ENCODE measurements at regions not wholly inside any gene's neighbourhood (a gene's known extent, or its start where the extent isn't known, plus 50 kb on each side); places are given as distances from the start of the nearest gene placed in this dataset.

DNA sequence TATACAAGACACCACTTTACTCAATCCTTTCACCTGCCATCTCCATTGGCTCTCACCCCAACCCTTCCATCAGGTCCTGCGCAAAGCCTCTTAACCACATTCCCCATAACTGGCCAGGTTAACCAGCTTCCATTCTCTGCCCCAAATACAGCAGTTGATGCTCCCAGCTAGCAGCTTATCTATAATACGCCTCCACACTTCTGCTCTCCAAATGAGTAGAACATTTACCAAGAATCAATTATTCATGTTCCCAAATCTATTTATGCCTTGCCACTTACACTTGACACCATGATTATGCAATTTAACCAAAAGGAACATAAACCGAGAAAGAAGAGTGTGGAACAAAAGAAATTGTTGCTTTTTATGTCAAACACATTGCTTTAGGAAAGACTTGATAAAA, 103.7 kb upstream of the TPM1 start:
- DNase-seq: no peak

DNA sequence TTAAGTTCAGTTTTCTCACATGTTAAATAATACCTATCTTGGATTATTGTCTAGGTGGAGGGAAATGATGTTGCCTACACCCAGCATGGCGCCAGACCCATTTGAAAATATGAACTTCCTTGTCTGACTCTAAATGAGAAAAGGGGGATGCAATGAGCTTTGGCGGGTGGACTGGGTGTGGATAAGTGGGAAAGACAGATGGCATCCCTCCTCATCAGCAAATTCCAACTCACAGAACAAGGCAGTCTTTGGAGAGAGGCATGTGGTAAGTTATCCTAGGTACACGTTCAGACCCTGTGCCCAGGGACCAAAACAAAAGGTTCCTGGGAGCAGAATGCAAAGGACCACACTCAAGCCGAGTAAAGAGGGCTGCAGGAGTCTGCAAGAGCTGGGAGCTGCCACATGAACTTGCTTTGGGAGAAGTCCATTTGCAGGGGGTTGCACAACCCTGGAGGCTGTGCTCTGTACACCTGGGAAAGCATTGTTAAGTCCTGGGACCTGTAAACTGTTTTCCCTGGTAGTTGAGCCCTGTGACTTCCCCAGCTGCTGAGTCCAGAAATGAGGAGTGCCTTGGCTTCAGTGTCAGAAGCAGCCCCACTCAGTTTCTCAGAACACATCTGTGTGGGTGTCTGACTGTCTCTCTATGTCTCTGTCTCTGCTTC, 102.3 kb upstream of the TPM1 start:
- no peak for DNase-seq

DNA sequence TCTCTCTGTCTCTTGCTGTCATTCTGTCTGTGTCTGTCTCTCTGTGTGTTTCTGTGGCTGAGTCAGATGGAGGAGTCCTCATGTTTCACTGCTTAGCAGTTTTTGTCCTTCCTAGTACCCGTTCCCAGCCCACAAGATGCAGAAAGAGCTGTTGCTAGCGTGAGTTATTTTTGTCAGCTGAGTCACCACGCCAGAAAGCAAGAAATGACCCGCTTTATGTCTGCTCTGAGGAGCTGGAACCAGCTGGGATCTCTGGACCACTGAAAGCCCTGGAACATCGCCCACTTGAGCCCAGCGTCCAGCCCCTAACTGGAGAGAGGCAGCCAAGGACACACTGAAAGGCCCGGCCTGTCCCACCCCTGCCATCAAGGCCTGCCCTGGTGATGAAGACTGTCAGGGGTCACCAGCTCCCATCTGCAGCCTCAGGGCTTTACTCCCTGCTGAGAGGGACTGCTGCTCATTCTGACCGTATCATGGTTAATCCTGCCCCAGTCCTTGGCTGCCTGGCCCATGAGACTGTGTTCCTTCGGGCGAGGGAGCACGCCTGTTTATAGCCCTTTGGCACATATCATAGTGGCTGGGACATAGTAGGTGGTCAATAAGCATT, 101.7 kb upstream of the TPM1 start:
- DNase-seq: no peak

DNA sequence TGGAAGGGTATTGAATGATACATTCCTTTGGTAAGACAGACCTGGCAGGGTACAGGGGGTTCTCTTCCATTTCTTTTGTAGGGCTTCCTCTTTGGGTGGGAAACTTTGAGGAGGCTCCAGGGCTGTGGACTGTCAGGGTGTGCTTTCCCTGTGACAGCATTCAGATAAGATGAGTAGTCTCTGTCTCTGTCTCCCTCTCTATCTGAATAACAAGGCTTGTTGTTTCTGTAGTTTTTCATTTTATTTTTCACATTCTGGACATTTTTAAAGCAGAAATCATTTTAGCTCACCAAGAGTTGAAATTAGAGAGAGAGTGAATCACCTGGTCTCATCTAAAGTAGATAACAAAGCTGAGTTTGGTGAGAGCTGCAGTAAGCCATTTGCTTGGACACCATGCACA, 100.8 kb upstream of the TPM1 start:
- no peak for DNase-seq

DNA sequence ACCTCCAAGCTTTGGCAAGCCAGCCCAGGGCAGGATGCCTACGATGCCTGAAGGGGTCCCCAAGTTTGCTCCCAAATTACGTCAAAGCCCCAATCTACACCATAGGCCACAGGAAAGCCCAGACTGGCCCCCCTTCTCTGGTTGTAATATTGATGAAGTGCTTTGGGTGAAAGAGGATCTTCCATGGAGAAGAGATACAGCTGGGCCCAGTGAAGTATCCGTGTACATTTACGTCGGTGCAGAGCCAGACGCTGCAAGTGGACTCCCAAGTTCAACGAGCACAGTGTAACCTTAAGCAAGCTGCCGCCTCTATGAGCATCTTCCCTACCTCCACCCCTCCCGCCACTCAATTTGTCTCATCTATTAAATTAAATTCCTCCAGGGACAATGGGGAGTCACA, 100.1 kb upstream of the TPM1 start:
- no peak for DNase-seq

DNA sequence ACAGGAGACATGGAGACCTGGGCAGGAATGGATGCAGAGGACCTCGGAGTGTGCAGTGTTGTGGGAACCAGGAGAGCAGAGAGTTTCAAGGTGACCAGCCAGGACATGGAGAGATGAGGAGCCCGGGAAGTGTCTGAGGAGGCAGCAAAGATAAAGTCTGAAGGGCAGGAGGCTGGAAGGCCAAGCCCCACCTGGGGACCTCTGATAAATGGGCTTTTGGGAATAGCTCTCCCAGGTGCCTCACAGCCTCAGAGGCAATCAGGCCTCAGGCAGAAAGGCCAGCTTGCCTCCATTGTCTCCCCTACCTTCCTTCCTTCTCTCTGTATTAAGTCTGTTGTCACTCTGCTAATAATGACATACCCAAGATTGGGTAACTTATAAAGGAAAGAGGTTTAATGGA, 97.5 kb upstream of the TPM1 start:
- no peak for DNase-seq

DNA sequence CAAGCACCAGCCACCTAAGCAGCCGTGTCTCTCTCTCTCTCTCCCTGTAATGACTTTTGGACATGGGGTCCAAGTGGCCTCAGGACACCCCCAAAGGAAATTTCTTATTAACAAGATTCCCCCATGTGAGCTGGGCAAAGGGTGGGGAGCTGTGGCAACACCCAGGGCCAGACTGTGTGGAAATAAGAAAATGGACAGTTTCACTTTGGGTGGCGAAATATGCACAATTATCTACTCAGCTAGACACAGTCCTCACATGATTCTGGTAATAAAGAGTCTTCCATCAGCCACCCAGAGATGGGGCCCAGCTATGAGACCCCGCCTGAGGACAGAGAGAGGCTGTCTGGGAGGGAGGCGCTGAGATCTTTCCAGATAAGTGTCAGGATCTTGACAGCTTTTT, 96.8 kb upstream of the TPM1 start:
- no peak for DNase-seq

DNA sequence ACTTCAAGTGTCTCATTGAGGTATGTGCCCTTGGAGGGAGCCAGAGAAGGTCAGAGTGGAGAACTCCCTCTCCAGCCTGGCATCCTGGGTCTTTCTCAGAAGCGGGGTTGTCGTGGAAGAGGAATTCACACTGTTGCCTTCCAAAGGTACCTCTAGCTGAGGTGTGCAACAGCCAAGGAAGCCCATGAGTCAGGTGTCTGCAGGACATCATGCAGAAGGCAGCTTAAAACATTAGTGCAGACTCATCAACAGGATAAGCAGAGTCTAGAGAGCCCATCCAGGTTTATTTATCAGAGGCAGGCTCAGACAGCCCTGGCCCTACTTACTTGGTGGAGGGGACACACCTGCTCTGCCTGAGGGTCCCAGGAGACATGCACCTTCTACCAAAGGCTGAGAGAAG, 95.6 kb upstream of the TPM1 start:
- DNase-seq: no peak

DNA sequence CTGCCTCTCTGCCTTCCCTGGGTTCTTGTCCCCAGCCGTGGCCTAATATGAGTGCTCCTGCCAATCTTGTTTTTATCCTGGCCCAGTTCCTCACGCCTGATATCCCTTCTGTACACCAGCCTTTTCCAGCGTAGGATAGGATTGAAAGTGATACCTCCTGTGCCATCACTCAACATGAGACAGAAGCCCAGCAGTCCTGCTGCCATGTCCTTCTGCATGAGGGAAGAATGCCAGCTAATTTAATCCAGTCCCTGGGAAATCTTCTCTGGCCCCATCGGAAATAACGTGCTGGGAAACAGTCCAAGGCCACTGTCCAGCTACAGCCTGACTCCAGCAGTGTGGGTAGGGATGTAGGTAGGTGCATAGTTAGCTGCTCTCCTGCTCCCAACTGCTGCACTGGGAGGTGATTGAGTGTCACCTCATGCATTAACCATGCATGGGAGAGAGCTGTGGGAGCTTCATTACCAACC, 92.0 kb upstream of the TPM1 start:
- DNase-seq: no peak

DNA sequence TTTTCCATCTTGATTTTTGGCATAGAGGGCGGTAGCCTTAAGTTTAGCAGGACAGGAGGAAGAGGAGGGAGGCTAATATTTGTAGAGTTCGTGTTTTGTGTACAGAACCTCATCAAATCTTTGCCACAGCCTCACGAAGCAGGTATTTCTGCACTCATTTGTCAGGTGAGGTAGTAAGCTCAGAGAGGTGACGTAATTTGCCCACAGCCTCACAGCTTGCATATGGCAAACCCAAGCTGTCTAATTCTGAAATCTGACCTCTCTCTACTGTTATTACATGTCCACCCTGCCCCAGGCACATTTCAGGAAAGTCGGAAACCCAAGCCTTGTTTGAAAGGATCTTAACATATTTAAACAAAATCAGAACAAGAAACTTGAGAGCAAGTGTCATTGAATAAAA, 91.1 kb upstream of the TPM1 start:
- no peak for DNase-seq

DNA sequence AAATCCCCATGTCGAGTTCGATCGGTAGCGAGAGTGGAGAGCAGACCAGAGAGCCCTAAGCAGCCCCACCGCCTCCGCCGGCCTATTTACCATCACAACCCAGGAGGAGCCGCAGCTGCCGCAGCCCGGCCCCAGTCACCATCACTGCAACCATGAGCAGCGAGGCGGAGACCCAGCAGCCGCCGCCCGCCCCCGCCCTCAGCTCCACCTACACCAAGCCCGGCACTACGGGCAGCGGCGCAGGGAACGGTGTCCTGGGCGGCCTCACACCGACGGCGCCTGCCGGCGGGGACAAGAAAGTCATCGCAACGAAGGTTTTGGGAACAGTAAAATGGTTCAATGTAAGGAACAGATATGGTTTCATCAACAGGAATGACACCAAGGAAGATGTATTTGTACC, 89.5 kb upstream of the TPM1 start:
- no peak for DNase-seq

DNA sequence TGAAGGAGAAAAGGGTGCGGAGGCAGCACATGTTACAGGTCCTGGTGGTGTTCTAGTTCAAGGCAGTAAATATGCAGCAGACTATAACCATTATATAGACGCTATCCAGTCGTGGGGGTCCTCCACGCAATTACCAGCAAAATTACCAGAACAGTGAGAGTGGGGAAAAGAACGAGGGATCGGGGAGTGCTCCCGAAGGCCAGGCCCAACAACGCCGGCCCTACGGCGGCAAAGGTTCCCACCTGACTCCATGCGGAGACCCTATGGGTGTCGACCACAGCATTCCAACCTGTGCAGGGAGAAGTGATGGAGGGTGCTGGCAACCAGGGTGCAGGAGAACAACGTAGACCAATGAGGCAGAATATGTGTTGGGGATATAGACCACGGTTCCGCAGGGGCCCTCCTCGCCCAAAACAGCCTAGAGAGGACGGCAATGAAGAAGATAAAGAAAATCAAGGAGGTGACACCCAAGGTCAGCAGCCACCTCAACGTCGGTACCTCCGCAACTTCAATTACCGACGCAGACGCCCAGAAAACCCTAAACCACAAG, 89.0 kb upstream of the TPM1 start:
- DNase-seq: no peak

DNA sequence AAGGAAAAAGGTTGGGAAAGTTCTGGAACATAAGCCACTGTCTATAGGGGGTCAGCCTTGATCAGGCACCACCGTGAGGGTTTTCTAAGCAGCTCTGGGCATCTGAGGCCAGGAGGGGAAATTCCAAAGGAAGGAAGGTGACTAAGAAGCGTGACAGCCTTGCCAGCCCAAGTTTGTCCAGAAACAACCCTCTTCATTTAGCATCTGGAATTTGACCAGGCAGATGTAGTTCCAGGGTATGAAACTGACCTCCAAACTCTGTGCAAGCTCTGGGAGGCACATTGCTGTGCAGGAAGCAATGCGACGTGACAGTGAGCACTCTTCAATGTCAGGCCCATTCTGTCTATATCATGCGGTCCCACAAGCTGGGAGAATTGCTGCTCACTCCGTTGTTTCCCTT, 85.4 kb upstream of the TPM1 start:
- DNase-seq: no peak

DNA sequence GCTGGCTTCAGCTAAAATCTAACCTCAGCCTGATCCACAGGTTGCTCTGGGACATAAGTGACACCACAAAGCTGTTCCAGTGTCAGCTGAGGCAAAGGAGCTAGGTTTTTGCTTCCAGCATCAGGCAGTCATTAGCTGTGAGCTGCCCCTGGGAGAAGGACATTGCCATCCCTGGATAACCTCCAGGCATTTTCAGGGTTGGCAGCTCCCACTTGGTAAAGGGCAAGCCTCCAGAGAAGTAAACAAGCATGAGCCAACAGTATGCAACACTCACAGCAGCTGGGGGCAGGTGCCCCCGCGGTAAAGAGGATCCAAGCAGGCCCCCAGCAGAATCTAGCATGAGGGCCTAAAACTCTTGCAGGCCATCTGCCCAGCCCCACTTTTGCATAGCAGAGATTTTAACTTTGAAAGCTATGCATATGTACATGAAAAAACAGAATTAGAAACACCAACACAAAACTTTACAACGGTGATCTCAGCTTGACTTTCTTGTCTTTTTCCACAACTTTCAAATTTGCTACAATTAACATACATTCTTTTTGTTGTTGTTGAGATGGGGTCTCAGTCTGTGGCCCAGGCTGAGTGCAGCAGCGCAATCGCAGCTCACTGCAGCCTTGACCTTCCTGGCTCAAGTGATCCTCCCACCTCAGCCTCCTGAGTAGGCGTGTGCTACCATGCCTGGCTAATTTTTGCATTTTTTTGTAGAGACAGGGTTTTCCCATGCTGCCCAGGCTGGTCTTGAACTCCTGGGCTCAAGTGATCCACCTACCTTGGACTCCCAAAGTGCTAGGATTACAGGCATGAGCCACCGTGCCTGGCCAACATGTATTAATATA, 83.8 kb upstream of the TPM1 start:
- DNase-seq: no peak

DNA sequence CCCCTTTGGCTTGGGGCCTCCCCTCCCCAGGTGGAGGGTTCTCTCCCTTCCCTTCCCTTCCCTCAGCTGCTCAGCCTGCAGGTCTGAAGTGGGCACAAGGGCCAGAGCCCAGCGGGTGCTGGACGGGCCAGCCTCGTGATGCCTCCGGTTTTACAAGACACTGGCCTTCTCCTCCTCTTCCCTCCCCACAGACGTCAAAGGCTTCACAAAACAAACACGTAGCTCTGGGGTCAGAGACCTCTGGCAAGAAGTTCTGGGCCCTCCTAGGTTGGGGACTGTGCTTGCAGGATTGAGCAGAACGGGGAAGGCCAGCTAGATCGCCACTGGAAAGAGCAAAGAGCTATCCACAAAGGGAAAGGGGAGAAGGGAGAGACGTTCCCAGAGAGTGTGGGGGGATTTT, 81.4 kb upstream of the TPM1 start:
- no peak for DNase-seq

DNA sequence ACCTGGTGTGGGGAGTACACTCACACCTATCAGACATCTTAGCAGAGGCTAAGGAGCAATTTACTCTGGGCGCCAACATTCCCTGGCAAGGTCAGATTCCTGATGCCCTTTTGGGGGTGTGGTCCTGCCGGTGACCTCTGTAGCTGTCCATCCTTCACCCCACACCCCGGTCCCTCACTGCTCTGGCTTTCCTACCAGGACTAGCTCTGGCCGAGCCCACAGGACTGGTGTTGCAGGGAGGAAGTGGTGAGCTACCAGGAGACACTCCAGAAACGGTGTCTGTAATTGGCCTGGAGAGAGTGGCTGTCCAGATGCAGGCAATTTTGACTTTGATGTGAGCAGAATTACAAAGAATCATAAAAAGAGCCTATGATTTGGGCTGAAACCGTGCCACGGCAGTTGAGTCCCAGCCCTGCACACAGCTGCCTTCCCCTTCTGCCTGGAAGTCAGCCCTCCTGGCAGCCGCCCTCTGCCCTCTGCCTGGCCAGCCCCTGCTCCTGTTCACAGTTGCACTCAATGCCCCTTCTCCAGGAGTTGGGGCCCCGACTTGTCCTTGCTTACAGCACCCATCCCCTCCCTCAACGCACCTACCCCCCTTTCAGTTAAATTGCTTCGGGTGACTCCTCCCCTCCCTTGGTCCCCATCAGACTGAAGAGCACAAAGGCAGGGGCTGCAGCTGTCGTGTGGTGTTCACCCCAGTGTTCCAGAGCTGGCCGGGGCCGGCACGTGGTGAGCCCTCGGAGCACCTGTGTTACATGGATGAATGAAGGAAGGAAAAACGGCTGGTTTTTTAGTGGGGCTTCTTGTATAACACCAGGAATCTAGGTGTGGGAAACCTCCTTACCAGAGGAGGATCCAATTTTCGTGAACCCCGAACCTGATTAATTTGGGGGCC, 80.2 kb upstream of the TPM1 start:
- DNase-seq: no peak

DNA sequence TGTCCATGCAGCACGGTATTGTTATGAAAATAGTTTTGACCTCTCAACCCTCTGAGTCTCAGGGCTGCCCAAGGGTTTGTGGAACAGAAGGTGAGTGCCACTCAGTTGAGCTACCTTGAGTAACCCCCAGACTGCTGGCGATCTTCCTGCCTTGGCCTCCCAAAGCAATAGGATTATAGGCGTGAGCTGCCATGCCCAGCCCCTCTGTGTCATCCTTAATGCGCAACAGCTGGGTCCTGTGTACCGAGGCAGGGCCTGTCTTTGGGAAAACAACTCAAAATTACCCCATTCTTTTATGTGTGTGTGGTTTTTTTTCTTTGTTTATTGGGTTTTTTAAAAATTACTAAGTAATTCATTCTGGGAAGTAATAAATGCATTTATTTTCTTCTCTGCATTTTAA, 78.3 kb upstream of the TPM1 start:
- DNase-seq: no peak

DNA sequence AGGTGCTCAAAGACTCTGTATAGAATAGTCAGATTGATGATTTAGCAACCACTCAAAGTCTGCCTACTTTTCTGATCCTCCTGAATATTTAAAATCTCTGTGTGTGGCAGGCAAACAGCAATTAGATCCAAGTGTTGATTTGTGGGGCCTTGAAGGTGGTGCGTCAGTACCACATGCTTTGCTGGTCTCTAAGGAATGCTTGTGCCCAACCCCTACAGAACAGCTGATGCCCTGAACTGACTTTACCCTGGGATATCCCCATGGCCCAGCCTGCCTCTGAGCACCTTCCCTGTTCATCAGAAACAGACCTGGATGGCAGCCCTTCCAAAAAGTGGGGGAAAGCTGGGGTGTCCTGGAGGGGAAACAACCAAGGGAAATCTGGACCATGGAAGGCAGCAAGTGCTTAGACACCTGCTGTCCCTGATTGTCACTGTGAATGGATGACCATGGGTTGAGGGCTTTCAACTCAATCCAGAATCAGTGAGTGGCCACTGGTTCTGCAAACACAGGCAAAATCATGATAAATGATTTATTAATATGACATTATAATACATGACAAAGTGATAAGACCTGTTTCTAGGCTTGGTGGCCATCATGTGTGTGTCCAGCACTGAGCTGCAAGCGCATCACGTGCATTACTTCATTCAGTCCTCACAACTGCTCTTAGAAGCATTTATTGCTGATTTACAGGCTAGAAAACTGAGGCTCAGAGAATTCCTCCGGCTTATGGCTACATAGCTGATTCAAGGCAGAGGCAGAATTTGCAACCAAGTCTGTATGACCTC, 76.1 kb upstream of the TPM1 start:
- DNase-seq: no peak

DNA sequence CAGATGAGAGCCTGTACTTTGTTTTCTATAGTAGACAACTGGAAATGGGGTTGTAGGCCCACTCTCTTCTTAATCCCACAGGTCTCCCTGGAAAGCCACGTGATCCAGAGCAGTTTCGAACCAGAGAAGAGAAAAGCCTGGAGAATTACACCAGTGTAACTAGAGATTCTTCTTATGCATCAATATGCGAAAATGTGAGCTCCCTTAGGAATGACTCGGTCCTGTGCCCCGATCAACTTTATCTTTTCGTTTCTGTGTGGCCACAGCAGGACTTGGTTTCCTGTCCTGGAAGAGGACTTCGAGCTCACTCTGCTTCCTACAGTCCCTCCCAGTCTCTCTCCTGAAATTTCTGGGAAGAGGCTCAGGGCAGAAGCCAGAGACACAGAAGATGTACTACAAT, 73.8 kb upstream of the TPM1 start:
- no peak for DNase-seq

DNA sequence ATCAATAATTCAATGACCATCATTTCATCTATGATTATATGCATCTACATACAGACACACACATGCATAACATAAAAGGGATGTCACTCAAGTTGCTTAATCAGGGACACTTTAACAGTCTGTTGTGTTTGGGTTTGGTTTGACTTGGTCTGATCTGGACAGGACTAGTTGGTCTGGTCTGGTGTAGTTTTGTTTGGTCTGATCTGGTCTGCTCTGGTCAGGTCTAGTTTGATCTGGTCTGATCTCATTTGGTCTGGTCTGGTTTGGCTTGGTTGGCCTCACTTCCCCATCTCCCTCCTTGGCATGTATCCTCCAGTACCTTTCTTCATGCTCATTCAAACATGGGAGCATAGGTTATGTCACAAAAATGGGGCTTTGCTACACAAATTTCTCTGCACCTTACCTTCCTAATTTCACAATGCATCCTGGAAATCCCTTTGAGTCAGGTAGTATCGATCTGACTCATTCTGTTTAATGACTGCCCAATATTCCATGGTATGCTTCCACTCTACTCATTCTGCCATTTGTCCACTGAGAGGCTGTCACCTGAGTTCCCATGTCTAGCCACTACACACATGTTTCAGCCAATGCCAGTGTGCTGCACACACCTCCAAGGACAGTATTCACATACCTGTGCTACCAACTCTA, 73.0 kb upstream of the TPM1 start:
- no peak for DNase-seq

DNA sequence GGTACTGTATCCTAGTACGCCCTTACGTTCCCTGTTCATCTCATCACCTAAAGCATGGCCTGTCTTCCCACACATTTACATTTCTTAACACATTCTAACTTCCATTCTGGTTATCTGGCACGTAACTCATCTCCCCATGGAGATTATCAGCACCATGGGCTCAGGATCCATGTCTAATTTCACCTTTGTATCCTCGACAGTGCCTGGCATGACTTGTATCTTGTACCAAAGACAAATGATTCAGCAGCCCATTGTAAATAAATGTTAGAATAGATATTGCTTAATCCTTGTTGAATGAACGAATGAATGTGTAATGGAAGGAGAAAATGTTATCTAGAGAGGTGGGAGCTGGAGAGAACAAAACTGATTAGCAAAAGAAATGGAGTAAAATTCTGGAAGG, 69.7 kb upstream of the TPM1 start:
- no peak for DNase-seq

DNA sequence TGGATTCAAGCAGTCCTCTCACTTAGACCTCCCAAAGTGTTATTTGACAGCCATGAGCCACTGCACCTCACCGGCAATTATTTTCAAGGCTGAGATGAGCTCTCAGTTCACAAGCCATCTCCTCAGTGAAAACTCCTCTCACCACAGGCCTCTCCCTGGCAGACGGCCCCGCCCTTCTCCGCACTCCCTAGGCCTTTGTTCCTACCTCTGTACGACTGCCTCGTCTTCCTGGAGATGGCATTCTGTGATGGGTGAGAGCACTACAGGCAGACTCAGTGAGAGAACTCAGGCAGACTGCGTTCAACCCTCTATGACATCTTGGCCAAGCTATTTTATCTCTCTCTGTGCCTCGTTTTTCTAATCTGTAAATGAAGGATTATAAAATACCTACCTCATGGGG, 67.0 kb upstream of the TPM1 start:
- no peak for DNase-seq

Data from bone marrow (tissue), 2 donors.